ENCODE measurements at regions not wholly inside any gene's neighbourhood (a gene's known extent, or its start where the extent isn't known, plus 50 kb on each side); places are given as distances from the start of the nearest gene placed in this dataset.

DNA sequence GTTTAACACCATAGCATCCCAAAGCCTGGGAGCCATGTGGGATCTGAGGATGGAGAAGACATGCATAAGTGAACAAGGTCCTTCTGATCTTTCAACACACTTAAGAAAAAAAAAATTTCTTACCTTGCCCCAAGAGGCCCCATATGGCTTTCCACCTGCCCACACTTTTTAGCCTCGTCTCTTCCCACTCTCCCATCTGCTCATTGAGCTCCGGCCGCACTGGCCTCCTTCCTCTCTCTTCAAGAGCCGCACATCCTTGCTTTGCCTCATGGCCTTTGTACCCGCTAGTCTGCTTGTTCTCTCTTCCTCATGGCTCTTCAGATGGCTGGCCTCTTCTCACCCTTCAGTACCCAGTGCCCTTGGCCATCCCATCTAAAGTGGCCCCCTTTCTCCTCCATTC lies 70.2 kb upstream of the PDE4B start:
- 84% methylated on average over 5 of the region's 5 CpGs for WGBS
- Histone ChIP-seq H2AFZ (ENCODE audit: low read depth, low read length) (no peak overlapping the region), H4K8ac (ENCODE audit: low read length) (no peak overlapping the region), H3K27me3 (ENCODE audit: control insufficient read depth in 1 of 2, insufficient read depth in 1 of 2, low read length in 2 of 2) (peaks cover 0 to 22% of the 10 kb centered on the region in 2 experiments), H4K91ac (ENCODE audit: low read length) (no peak overlapping the region), H3K4me2 (ENCODE audit: low read length, poor library complexity, severe bottlenecking) (no peak overlapping the region), H3K36me3 (ENCODE audit: control insufficient read depth in 1 of 2, insufficient read depth in 2 of 2, low read depth in 1 of 2, low read length in 2 of 2) (no peaks in the 10 kb centered on the region), H3K9me3 (ENCODE audit: control insufficient read depth, low read length) (no peaks in the 10 kb centered on the region), H2BK120ac (ENCODE audit: low read depth, low read length) (no peak overlapping the region), H3K18ac (ENCODE audit: low read depth in 1 of 2, low read length in 2 of 2) (no peak overlapping the region), H2BK15ac (ENCODE audit: low read depth, poor library complexity, severe bottlenecking) (no peak overlapping the region), H3K23ac (ENCODE audit: low read length in 2 of 2) (no peak overlapping the region), H3K14ac (ENCODE audit: low read length in 2 of 2) (no peak overlapping the region), H2BK12ac (ENCODE audit: low read length in 2 of 2) (no peak overlapping the region), H3K4me3 (ENCODE audit: insufficient read depth in 1 of 2, low read depth in 1 of 2, low read length in 2 of 2) (no peak overlapping the region), H3K4ac (ENCODE audit: low read depth in 1 of 2, low read length in 2 of 2) (no peak overlapping the region), H3K9ac (ENCODE audit: low read length) (no peak overlapping the region), H2AK5ac (ENCODE audit: low read length, severe bottlenecking) (no peak overlapping the region), H3K79me1 (replicated peaks; ENCODE audit: low read length, poor library complexity, severe bottlenecking) (no peaks in the 10 kb centered on the region), H2BK5ac (ENCODE audit: low read depth, low read length, poor library complexity, severe bottlenecking) (no peak overlapping the region), H3K27ac (ENCODE audit: low read length, poor library complexity, severe bottlenecking) (no peak overlapping the region), H3K4me1 (ENCODE audit: control insufficient read depth, insufficient read depth, low read depth, low read length) (no peaks in the 10 kb centered on the region)
- DNase-seq, result no peak

DNA sequence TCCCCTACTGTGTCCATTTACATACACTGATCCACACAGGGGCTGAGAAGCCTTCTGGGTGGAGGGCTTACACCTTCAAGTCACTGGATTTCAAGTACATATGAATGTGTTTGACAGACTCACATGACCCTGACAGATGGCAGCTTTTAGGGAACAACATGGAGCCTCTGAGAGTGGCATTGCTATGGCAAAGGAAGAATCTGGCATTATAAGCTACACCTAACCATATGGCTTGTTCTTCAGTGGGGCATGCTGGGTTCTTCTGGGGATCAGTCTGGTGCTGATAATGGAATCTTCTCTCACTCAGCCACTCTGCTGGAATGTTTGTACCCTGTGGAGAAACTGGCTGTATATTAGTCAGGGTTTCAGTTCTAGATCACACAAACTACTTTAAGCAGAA lies 68.5 kb upstream of the PDE4B start:
- H2AFZ ChIP-seq (ENCODE audit: low read depth, low read length), result no peak overlapping the region
- no peak overlapping the region for H3K27ac ChIP-seq (ENCODE audit: low read length, poor library complexity, severe bottlenecking)
- no peak overlapping the region for H2AK5ac ChIP-seq (ENCODE audit: low read length, severe bottlenecking)
- no peak overlapping the region for H4K91ac ChIP-seq (ENCODE audit: low read length)
- H3K27me3 ChIP-seq (ENCODE audit: control insufficient read depth in 1 of 2, insufficient read depth in 1 of 2, low read length in 2 of 2), result peaks cover 0 to 21% of the 10 kb centered on the region in 2 experiments
- H3K4me2 ChIP-seq (ENCODE audit: low read length, poor library complexity, severe bottlenecking), result no peak overlapping the region
- H3K9ac ChIP-seq (ENCODE audit: low read length), result no peak overlapping the region
- H2BK5ac ChIP-seq (ENCODE audit: low read depth, low read length, poor library complexity, severe bottlenecking), result no peak overlapping the region
- H3K36me3 ChIP-seq (ENCODE audit: control insufficient read depth in 1 of 2, insufficient read depth in 2 of 2, low read depth in 1 of 2, low read length in 2 of 2), result no peaks in the 10 kb centered on the region
- H3K4ac ChIP-seq (ENCODE audit: low read depth in 1 of 2, low read length in 2 of 2), result no peak overlapping the region
- no peaks in the 10 kb centered on the region for H3K9me3 ChIP-seq (ENCODE audit: control insufficient read depth, low read length)
- H3K4me3 ChIP-seq (ENCODE audit: insufficient read depth in 1 of 2, low read depth in 1 of 2, low read length in 2 of 2), result no peak overlapping the region
- H2BK15ac ChIP-seq (ENCODE audit: low read depth, poor library complexity, severe bottlenecking), result no peak overlapping the region
- DNase-seq, result no peak
- no peak overlapping the region for H2BK120ac ChIP-seq (ENCODE audit: low read depth, low read length)
- H3K14ac ChIP-seq (ENCODE audit: low read length in 2 of 2), result no peak overlapping the region
- H3K4me1 ChIP-seq (ENCODE audit: control insufficient read depth, insufficient read depth, low read depth, low read length), result no peaks in the 10 kb centered on the region
- no peak overlapping the region for H2BK12ac ChIP-seq (ENCODE audit: low read length in 2 of 2)
- H3K18ac ChIP-seq (ENCODE audit: low read depth in 1 of 2, low read length in 2 of 2), result no peak overlapping the region
- no peak overlapping the region for H4K8ac ChIP-seq (ENCODE audit: low read length)
- no peaks in the 10 kb centered on the region for H3K79me1 ChIP-seq (replicated peaks; ENCODE audit: low read length, poor library complexity, severe bottlenecking)
- no peak overlapping the region for H3K23ac ChIP-seq (ENCODE audit: low read length in 2 of 2)

GRCh38 chr1:65725064-65725463 lies 67.6 kb upstream of the PDE4B start:
- Histone ChIP-seq H3K18ac (ENCODE audit: low read depth in 1 of 2, low read length in 2 of 2) (no peak overlapping the region), H3K4ac (ENCODE audit: low read depth in 1 of 2, low read length in 2 of 2) (no peak overlapping the region), H4K91ac (ENCODE audit: low read length) (no peak overlapping the region), H3K27me3 (ENCODE audit: control insufficient read depth in 1 of 2, insufficient read depth in 1 of 2, low read length in 2 of 2) (peaks cover 0 to 21% of the 10 kb centered on the region in 2 experiments), H2BK15ac (ENCODE audit: low read depth, poor library complexity, severe bottlenecking) (no peak overlapping the region), H3K9ac (ENCODE audit: low read length) (no peak overlapping the region), H2BK12ac (ENCODE audit: low read length in 2 of 2) (no peak overlapping the region), H2AFZ (ENCODE audit: low read depth, low read length) (no peak overlapping the region), H4K8ac (ENCODE audit: low read length) (no peak overlapping the region), H3K14ac (ENCODE audit: low read length in 2 of 2) (no peak overlapping the region), H3K27ac (ENCODE audit: low read length, poor library complexity, severe bottlenecking) (no peak overlapping the region), H2BK5ac (ENCODE audit: low read depth, low read length, poor library complexity, severe bottlenecking) (no peak overlapping the region), H3K4me1 (ENCODE audit: control insufficient read depth, insufficient read depth, low read depth, low read length) (no peaks in the 10 kb centered on the region), H2AK5ac (ENCODE audit: low read length, severe bottlenecking) (no peak overlapping the region), H3K36me3 (ENCODE audit: control insufficient read depth in 1 of 2, insufficient read depth in 2 of 2, low read depth in 1 of 2, low read length in 2 of 2) (no peaks in the 10 kb centered on the region), H3K23ac (ENCODE audit: low read length in 2 of 2) (no peak overlapping the region), H3K9me3 (ENCODE audit: control insufficient read depth, low read length) (no peaks in the 10 kb centered on the region), H3K79me1 (replicated peaks; ENCODE audit: low read length, poor library complexity, severe bottlenecking) (no peaks in the 10 kb centered on the region), H3K4me2 (ENCODE audit: low read length, poor library complexity, severe bottlenecking) (no peak overlapping the region), H2BK120ac (ENCODE audit: low read depth, low read length) (no peak overlapping the region), H3K4me3 (ENCODE audit: insufficient read depth in 1 of 2, low read depth in 1 of 2, low read length in 2 of 2) (no peak overlapping the region)
- no peak for DNase-seq
- 79% methylated on average over 3 of the region's 3 CpGs for WGBS

- Histone ChIP-seq H3K27me3 (ENCODE audit: control insufficient read depth in 1 of 2, insufficient read depth in 1 of 2, low read length in 2 of 2) (peaks cover 0 to 21% of the 10 kb centered on the region in 2 experiments), H3K23ac (ENCODE audit: low read length in 2 of 2) (no peak overlapping the region), H3K18ac (ENCODE audit: low read depth in 1 of 2, low read length in 2 of 2) (no peak overlapping the region), H3K4me1 (ENCODE audit: control insufficient read depth, insufficient read depth, low read depth, low read length) (no peaks in the 10 kb centered on the region), H2BK5ac (ENCODE audit: low read depth, low read length, poor library complexity, severe bottlenecking) (no peak overlapping the region), H3K27ac (ENCODE audit: low read length, poor library complexity, severe bottlenecking) (no peak overlapping the region), H3K9ac (ENCODE audit: low read length) (no peak overlapping the region), H4K91ac (ENCODE audit: low read length) (no peak overlapping the region), H2AK5ac (ENCODE audit: low read length, severe bottlenecking) (no peak overlapping the region), H3K9me3 (ENCODE audit: control insufficient read depth, low read length) (no peaks in the 10 kb centered on the region), H2BK12ac (ENCODE audit: low read length in 2 of 2) (no peak overlapping the region), H2AFZ (ENCODE audit: low read depth, low read length) (no peak overlapping the region), H3K79me1 (replicated peaks; ENCODE audit: low read length, poor library complexity, severe bottlenecking) (no peaks in the 10 kb centered on the region), H3K14ac (ENCODE audit: low read length in 2 of 2) (no peak overlapping the region), H3K36me3 (ENCODE audit: control insufficient read depth in 1 of 2, insufficient read depth in 2 of 2, low read depth in 1 of 2, low read length in 2 of 2) (no peaks in the 10 kb centered on the region), H3K4me2 (ENCODE audit: low read length, poor library complexity, severe bottlenecking) (no peak overlapping the region), H3K4me3 (ENCODE audit: insufficient read depth in 1 of 2, low read depth in 1 of 2, low read length in 2 of 2) (no peak overlapping the region), H2BK15ac (ENCODE audit: low read depth, poor library complexity, severe bottlenecking) (no peak overlapping the region), H2BK120ac (ENCODE audit: low read depth, low read length) (no peak overlapping the region), H4K8ac (ENCODE audit: low read length) (no peak overlapping the region), H3K4ac (ENCODE audit: low read depth in 1 of 2, low read length in 2 of 2) (no peak overlapping the region)
- 74% methylated on average over 4 of the region's 5 CpGs for WGBS
- no peak for DNase-seq
Observed at GRCh38 chr1:65728504-65728903, 64.2 kb upstream of the PDE4B start.
